Esophagus muscularis mucosa (tissue), 4 donors: ENCODE measurements at regions not wholly inside any gene's neighbourhood (a gene's known extent, or its start where the extent isn't known, plus 50 kb on each side); places are given as distances from the start of the nearest gene placed in this dataset.

ENCODE experiments used
- CTCF ChIP-seq, 3 experiments: fragments of 200-600 bp in 2 of 3; fragments of 450-650 bp in 1 of 3; sonication (generic) in 2 of 3; IDR thresholded peaks; one replicate each; pipeline ENCODE4 v1.5.1; 2017 to 2019; ENCODE audit warnings: antibody characterized with exemption in 3 of 3, mild to moderate bottlenecking in 2 of 3, moderate library complexity in 1 of 3
- EP300 ChIP-seq: sonication (generic); formaldehyde crosslinking; IDR thresholded peaks from one replicate; pipeline ENCODE4 v1.6.1; 2017; ENCODE audit warnings: antibody characterized with exemption
- POLR2A ChIP-seq: fragments of 450-650 bp; IDR thresholded peaks from one replicate; pipeline ENCODE4 v1.6.1; 2017; ENCODE audit warnings: antibody characterized with exemption, moderate library complexity, mild to moderate bottlenecking, low read depth
- POLR2AphosphoS5 ChIP-seq, 2 donors: sonication (generic); formaldehyde crosslinking; IDR thresholded peaks; one replicate each; pipeline ENCODE4 v1.6.1; 2017; ENCODE audit warnings: antibody characterized with exemption in 2 of 2

GRCh38 chr2:41686156-41686555 lies 361.7 kb upstream of the PKDCC start:
- TF ChIP-seq POLR2A (no peak), CTCF (IDR thresholded peaks at IDR 0.05) (no peak), POLR2AphosphoS5 (IDR thresholded peaks at IDR 0.05) (no peak), EP300 (no peak)
